ENCODE measurements at regions not wholly inside any gene's neighbourhood (a gene's known extent, or its start where the extent isn't known, plus 50 kb on each side); places are given as distances from the start of the nearest gene placed in this dataset.

- TF ChIP-seq PCBP1 (IDR thresholded peaks at IDR 0.05; ENCODE audit: low read depth, low read length, poor library complexity, severe bottlenecking): no peak
- TF ChIP-seq VEZF1 (CRISPR knock-in tag; IDR thresholded peaks at IDR 0.05): no peak
These were observed 284.5 kb upstream of the VLDLR start (continued) for GRCh38 chr9:2337131-2337530.

GRCh38 chr9:2337627-2338026 is 284.0 kb upstream of the VLDLR start:
- CTCF ChIA-PET (ENCODE audit: low intra/inter-chr PET ratio): no interaction called here

More at GRCh38 chr9:2337627-2338026, 284.0 kb upstream of the VLDLR start:
- Histone ChIP-seq H3K9me1 (ENCODE audit: control insufficient read depth, insufficient read depth, low read length) (no peaks in the 10 kb centered on the region), H3K4me2 (ENCODE audit: insufficient read depth, low read length) (no peak overlapping the region), H3K36me3 (ENCODE audit: control insufficient read depth, insufficient read depth, low read length) (no peaks in the 10 kb centered on the region), H3K27ac (ENCODE audit: extremely low read depth, low read depth, low read length) (no peak overlapping the region), H3K4me1 (replicated peaks in 1 of 2; ENCODE audit: control insufficient read depth in 2 of 2, insufficient read depth in 2 of 2, low read length in 2 of 2) (no peaks in the 10 kb centered on the region), H3K79me2 (ENCODE audit: control insufficient read depth, insufficient read depth, low read length) (no peaks in the 10 kb centered on the region), H2AFZ (ENCODE audit: low read depth, low read length) (no peak overlapping the region), H4K20me1 (replicated peaks; ENCODE audit: control insufficient read depth, insufficient read depth, low read length) (no peaks in the 10 kb centered on the region), H3K9me3 (replicated peaks; ENCODE audit: control insufficient read depth, insufficient read depth, low read depth, low read length) (no peaks in the 10 kb centered on the region), H3K4me3 (no peak overlapping the region), H3K9ac (ENCODE audit: insufficient read depth in 1 of 2, low read depth in 2 of 2, low read length in 2 of 2) (no peak overlapping the region), H3K27me3 (ENCODE audit: control insufficient read depth in 2 of 2, insufficient read depth in 2 of 2, low read length in 2 of 2) (no peaks in the 10 kb centered on the region)
- WGBS (ENCODE audit: insufficient coverage, low coverage, missing lambda C conversion rate): 0% methylated on average over 3 of the region's 4 CpGs
- POLR2A ChIA-PET: no interaction called here
- DNase-seq (ENCODE audit: extremely low read depth in 1 of 4, low spot score in 3 of 4) (no peak), FAIRE-seq (no peak), ATAC-seq (no peak)
- in situ Hi-C loops (cut with MboI) (no loop called here), intact Hi-C loops (cut with micrococcal nuclease) (loop anchor here (5.0 kb wide), 1 partner anchor 390 kb away; no protein-coding TSS in a partner anchor)
- TF ChIP-seq E2F4 (CRISPR knock-in tag; IDR thresholded peaks at IDR 0.05; ENCODE audit: low read depth) (no peak), THRA (IDR thresholded peaks at IDR 0.05) (no peak), NFIX (CRISPR knock-in tag; IDR thresholded peaks at IDR 0.05; ENCODE audit: low read depth) (no peak), JUNB (CRISPR knock-in tag; conservative IDR thresholded peaks at IDR 0.05) (no peak), SRSF3 (IDR thresholded peaks at IDR 0.05; ENCODE audit: insufficient read depth, low read length) (no peak), FOS (IDR thresholded peaks at IDR 0.05; ENCODE audit: extremely low read depth, insufficient read length) (no peak), FOXO4 (CRISPR knock-in tag; IDR thresholded peaks at IDR 0.05) (no peak)
- BruUV-seq (replicated peaks): no TSS peak
